ENCODE measurements at regions not wholly inside any gene's neighbourhood (a gene's known extent, or its start where the extent isn't known, plus 50 kb on each side); places are given as distances from the start of the nearest gene placed in this dataset.

- no peak for TF ChIP-seq EZH2 (IDR thresholded peaks at IDR 0.05)
- no peak for TF ChIP-seq POLR2AphosphoS5 (IDR thresholded peaks at IDR 0.05; ENCODE audit: borderline replicate concordance, low read depth, low read length)
Observed at GRCh38 chr3:137163241-137163871, 205.6 kb downstream of the IL20RB start.
